SK-N-SH (cell line): ENCODE measurements at regions not wholly inside any gene's neighbourhood (a gene's known extent, or its start where the extent isn't known, plus 50 kb on each side); places are given as distances from the start of the nearest gene placed in this dataset.

Experiments
- CTCF ChIP-seq: fragments of 200-600 bp; sonication (generic); IDR thresholded peaks from 2 replicates; pipeline ENCODE4 v1.6.1; 2017; ENCODE audit warnings: antibody characterized with exemption, mild to moderate bottlenecking, moderate library complexity
- EP300 ChIP-seq, 2 experiments: IDR thresholded peaks; 2 replicates each; pipeline versions ENCODE4 v1.4.0 to v1.6.1; 2012; ENCODE audit warnings: borderline replicate concordance in 1 of 2, low read depth in 1 of 2, low read length in 1 of 2
- FOXJ3 ChIP-seq: sonication (generic); formaldehyde crosslinking; IDR thresholded peaks from 2 replicates; pipeline ENCODE4 v1.5.1; 2020; ENCODE audit warnings: mild to moderate bottlenecking, missing genetic modification reagents
- NRF1 ChIP-seq: IDR thresholded peaks from 2 replicates; pipeline ENCODE4 v1.6.1; 2012; ENCODE audit warnings: low read depth, mild to moderate bottlenecking, low read length

GRCh38 chr1:228803421-228803820, 68.1 kb downstream of the RHOU start:
- TF ChIP-seq EP300 (IDR thresholded peaks at IDR 0.05; ENCODE audit: borderline replicate concordance in 1 of 2, low read depth in 1 of 2, low read length in 1 of 2), result no peak
- TF ChIP-seq CTCF, result no peak
- no peak for TF ChIP-seq FOXJ3 (CRISPR knock-in tag)
- TF ChIP-seq NRF1, result no peak
